SKM-1 treated with dmso at 0.1 percent for 144 hours (cell line): ENCODE measurements at regions not wholly inside any gene's neighbourhood (a gene's known extent, or its start where the extent isn't known, plus 50 kb on each side); places are given as distances from the start of the nearest gene placed in this dataset.
"Not testable (repeated sequence)": the region's sequence is repeated elsewhere in the genome, so short reads cannot be mapped to it uniquely, and the experiment has no call there.

Source experiments
- DNase-seq: peaks from one replicate; lab custom pipeline; 2025; ENCODE audit not compliant: unreplicated experiment; lab: John Stamatoyannopoulos, UW

GRCh38 chr10:101280511-101280910, 51.2 kb upstream of the LBX1 start:
- DNase-seq = no peak

GRCh38 chr10:101280921-101281320, 51.7 kb upstream of the LBX1 start:
- DNase-seq = not testable (repeated sequence)

- DNase-seq = no peak
These were observed 53.7 kb upstream of the LBX1 start for GRCh38 chr10:101282947-101283346.

- DNase-seq = no peak
These were observed 54.5 kb upstream of the LBX1 start for GRCh38 chr10:101283762-101284100.

DNA sequence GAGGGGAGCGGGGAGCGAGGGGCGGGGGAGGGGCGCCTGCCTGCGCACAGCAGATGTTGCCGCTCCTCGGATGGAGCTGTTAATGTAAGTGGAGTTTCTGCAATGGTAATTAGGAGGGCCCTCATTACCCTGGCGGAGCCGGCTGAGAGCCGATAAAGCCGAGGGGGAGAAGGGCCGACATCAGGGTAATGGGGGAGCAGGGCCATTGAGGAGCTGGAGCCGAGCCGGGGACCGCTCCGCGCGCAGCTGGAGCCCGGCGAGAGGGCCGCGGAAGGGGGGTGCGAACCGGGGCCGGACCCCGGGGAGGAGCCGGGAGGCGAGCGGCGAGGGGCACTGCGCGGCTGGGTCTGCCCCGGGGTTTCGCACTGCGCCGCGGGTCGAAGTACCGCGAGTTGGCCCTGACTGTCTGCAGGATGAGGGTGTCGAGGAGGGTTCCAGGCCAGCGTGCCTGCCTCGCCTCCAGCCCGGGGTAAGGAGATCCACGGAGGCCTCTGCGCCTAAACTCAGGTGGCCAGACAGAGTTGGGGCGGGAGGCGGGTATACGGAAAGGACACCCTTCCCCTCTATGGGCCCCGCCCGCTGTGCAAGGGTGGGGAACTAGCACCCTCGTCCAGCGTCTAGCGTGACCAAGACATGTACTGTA, 55.0 kb upstream of the LBX1 start:
- DNase-seq = no peak

- no peak for DNase-seq
These were observed 55.6 kb upstream of the LBX1 start for GRCh38 chr10:101284744-101285463.

GRCh38 chr10:101285519-101286070, 56.3 kb upstream of the LBX1 start:
- DNase-seq = no peak

DNA sequence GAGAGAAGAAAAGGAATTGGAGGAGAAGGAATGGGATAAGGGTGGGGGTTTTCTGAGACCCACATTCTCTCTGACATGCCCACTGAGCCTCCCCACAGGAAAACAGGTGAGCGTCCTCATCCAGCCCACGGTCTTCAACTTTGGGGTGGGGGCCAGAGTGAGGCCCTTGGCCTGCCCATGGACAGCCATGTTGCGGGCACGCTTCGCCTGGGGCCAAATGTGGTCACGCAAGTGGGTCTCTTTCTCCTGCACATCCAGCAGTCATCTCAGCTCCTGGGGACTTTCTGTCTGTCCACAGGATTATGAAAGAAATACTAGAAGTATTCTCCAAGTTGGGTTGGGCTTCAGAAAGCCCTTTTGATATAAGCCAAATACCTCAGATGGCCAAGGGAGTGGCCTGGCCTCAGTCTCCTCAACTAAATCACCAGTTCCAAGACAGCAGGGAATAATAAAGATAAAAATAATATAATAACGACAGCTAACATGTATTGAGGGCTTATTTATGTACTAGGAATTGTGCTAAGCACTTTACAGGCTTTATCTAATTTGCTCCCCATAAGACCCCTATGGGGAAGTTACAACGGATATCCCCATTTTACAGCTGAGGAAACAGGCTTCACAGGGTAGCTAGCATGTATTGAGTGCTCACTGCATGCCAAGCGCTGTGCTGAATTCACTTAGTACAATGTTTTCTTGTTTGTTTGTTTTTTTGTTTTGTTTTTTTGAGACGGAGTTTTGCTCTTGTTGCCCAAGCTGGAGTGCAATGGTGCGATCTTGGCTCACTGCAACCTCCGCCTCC, 57.2 kb upstream of the LBX1 start:
- no peak for DNase-seq

DNA sequence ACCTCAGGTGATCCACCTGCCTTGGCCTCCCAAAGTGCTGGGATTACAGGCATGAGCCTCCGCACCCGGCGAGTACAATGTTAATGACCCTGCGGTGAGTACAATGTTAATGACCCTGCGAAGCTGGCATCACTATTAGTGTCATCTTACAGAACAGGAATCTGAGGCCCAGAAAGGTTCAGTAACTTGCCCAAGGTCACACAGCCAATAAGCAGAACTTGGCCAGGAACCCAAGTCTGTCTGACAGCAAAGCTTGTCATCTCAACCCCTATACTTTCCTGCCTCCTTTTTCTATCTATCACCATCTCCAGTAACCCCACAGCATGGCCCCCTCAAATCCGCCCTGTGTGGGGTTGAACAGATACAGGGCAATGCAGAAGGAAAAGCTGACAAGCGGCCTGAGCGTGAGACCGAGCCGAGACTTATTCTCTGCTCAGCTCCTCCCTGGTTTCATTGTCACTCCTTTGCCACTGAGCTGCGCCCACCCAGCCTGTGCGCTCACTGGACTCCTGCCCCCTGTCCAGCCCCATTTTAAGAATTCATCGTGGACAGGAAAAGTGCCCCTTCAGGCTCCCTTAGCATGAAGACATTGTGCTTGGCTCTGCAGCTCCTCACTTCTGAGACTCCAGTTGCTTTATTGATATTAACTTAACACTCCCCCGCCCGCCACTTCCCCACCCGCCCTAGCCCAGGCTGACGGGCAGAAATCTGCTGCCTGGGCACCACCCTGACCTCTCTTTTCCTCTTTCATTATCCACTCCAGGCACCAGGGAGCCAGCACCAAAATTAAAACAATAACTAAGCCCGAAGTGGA, 58.1 kb upstream of the LBX1 start:
- no peak for DNase-seq

DNA sequence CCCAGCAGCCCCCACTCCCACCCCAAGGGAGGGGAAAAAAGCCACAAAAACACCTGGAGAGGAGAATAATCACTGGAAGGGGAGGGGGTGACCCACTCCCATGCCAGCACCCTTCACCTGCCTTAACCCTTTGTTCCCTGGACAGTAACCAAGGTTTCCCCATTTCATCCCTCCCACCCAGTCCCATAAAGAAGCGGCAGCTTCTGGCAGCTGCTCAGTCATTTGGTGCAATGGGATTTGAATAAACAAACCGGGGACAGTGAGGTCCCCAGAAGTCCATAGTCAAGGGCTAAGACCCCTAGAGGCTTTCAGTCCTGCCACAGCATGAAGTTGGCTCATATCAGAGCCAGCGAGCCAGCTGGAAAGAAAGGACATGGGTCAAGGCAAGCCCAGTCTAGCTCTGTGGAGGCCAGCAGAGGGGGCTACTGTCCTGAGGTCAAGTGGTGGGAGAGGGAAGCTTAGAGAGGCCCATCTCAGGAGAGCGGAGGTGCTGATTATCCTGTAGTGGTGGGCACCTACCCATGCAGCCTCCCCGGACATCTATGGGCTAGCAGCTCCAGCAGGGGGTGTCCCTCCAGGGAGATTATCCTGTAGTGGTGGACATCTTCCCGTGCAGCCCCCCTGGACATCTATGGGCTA, 58.9 kb upstream of the LBX1 start:
- DNase-seq = peak; percentile 8

DNA sequence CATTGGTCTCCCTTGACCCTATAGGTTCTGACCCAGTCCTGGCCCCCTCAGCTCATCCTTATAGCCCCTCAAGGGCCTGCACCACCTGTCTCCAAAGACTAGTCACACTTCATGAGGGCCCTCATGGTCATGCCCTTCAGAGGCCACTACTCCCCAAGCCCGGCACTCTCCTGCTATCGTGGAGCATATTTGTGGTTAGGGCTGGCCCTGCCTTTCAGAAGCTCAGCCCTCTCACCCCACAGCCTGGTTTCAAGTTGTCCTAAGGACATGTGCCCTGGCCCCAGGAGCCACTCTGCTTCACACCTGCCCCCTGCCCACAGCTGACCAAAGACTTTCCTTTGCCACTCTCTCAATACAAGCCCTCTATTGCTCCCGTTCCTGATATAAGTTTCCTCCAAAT, 60.3 kb upstream of the LBX1 start:
- DNase-seq = no peak

DNA sequence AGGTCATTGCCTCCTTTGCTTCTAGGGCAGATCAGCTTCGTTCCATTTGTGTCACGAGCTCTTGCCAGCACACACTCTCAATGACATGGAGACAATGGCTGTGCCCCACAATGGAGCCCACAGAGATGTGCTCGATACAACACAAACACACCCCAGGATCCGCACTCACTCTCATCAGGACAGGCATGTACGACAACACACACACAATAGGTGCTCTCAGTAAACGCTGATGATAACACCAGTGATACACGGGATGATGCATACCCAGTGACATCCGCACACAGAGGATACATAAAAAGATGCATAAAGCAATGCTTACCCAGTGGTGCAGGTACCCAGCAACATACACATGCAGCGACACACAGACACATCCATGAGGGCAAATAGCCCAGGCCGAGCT, 61.2 kb upstream of the LBX1 start:
- DNase-seq = no peak

GRCh38 chr10:101290881-101291280, 61.6 kb upstream of the LBX1 start:
- no peak for DNase-seq

DNA sequence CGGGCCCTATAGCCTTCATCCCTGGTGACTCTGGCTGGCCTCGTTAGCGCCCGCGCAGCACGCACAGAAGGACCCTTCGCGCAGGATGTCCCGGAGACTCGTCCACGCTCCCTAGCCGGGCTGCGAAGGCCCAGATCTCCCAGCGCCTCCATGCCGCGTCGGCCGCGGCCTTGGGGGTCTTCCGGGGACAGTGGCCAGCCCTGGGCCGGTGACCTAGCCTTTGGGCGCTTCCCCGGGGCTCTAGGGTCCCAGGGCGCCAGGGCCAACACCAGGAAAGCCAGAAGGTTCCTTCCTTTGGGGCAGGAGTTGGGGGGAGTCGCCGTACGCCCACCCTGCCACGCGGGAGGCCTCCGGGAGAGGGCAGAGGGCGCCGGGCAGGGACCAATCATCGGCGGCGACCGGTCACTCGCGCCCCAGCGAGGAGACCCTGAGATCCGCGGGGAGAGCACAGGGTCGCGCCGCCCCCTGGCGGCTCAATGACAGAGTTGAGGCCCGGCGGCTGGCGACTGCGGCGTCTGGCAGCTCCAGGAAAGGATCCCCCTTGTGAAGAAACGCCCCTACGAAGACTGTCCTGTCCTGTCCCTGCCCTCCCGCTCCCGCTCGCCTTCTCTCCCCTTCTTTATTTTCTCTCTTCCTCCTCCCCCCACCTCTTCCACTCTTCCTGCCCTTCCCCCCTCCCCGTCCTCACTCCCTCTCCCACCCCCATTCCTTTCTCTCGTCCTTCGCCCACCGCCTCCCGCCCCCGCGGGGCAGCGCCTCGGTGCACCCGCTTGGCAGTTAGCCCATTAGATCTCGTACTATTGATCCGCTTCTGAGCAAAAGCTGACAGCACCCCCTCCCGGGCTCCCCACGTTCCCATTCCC, 62.3 kb upstream of the LBX1 start:
- DNase-seq = peak; percentile 9

DNA sequence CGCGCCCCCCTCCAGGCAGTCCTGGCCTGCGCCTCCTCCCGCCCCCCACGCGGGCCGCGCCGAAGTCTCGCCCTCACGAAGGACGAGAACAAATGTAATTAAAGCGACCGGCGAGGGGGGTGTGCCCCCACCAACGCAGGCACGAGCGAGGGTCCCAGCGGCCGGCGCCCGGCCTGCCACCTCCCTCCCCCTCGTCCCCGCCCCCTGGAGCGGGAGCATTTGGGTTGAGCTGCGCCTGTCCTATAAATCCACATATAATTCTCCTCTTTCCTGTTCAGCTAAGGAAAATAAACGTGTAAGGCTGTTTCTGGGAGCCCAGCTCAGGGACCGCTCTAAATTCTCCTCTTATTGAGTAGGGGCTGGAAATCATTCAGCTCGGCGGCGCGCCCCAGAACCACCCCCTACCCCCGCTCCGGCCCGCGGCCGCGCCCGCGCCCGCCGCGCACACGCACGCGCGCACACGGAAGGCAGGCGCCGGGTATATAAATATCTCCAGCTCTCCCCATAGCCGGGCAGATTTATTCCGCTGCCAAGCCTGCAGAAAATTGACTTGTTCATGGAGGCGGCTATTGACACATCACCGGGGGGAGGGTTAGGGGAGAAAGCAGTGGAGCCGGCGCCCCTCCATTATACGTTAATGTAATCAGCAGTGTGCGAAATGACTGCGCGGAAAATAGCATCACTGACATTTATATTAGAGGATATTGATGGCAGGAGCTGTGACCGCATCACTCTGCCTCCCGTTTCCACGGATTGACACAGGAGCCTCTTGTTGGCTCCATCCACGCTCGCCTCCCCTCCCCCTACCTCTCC, 61.6 kb upstream of the BTRC start:
- DNase-seq = no peak

DNA sequence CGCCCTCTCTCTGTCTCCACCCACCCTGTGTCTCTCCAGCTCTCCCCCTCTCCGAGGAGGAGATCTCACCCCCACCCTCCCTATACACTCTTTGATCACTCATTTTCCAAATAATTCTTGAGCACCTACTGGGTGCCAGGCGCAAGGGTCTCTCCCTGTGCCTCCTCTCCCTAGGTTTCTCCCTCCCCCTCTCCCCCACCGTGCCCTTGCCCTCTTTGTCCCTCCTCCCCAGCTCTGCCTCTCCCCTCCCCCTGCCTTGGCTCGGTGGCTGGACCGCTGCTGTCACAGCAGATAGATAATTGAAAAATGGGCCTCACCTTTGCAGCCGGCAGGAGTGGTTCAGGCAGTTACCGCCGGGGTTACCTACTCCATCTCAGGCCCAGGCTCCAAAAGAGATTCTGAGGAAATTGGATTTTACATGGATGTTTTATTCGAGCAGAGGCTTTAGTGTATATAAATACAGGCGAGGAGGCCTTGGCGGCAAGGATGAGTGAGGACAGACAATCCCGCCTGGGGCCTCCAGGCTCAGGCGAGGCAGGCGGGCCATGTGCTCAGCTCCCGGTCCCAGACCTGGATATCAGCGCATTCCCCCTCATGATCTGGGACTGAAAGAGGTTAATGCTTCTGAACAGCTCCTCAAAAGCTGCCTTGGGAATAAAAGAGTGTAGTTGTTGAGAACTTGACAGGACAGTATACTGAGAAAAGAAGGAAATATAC, 60.8 kb upstream of the BTRC start:
- DNase-seq = no peak

DNA sequence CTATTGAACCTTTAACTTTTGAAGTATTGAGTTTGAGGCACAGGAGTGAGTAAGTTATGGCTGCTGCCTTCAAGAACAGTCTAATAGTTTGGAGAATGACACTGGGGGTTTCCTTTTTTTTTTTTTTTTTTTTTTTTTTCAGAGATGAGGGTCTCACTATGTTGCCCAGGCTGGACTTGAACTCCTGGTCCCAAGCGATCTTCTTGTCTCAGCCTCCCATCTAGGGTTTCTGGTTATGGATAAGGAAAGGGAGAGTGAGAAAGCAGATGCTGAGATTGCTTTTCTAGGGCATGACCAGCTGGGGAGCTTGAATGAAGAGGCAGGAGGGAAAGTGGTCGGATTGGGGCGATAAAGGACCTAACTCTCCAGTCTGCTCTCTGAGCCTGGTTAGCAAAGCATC, 59.9 kb upstream of the BTRC start:
- no peak for DNase-seq

DNA sequence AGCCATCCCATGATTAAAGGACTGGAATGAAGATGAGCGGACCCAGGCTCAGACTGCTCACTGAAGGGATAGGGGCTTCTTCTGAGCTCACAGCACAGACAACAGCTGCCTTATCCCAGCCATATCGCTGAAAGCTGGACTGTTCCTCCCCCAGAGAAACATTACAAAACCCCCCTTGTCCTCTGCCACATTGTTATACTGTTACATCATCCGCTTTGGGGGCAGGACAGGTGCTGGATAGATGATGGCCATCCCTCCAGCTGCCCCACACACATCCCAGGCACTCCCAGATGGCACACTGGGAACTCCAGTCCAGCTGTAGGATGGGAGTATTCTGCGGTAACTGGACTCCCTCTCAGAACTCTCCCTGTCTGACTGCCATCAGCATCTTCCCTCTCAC, 58.7 kb upstream of the BTRC start:
- no peak for DNase-seq
